ENCODE measurements at regions not wholly inside any gene's neighbourhood (a gene's known extent, or its start where the extent isn't known, plus 50 kb on each side); places are given as distances from the start of the nearest gene placed in this dataset.

DNA sequence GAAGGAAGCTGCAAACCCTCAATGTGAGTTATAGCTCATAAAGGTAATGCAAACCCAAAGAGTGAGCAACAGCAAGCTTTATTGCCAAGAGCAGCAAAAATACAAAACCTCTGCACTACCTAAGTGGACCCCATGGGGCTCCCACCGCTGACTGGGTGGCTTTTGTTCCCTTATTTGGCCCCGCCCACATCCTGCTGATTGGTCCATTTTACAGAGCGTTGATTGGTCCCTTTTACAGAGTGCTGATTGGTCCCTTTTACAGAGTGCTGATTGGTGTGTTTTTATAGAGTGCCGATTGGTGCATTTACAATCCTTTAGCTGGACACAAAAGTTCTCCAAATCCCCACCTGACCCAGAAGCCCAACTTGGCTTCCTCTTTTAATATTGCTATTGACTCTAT, 154.5 kb upstream of the NSMCE3 start:
- DNase-seq (ENCODE audit: low read depth): no peak

- DNase-seq (ENCODE audit: low read depth): no peak
Measured at GRCh38 chr15:29422606-29423005, 153.0 kb upstream of the NSMCE3 start.

DNA sequence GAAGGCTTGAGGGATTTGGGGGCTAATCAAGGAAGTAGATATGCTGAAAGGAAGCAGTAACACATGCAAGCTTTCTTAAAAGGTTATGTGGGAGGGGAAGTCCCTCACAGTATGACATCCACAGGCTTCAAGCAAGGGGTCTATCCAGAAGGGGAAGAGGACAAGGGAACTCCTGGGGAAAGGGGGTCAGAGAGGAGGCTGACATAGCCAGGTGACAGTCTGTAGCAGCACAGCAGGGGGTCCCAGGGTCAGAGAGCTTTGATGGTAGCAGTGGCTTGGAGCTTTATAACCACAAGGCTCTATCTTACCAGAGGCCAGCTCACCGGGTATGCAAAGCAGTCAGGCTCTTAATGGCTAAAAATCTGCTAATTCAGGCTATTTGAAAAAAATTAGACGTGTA, 150.6 kb upstream of the NSMCE3 start:
- no peak for DNase-seq (ENCODE audit: low read depth)

- DNase-seq (ENCODE audit: low read depth): no peak
Measured at GRCh38 chr15:29418931-29419330, 149.3 kb upstream of the NSMCE3 start.

GRCh38 chr15:29418178-29418577, 148.6 kb upstream of the NSMCE3 start:
- DNase-seq (ENCODE audit: low read depth): no peak

DNA sequence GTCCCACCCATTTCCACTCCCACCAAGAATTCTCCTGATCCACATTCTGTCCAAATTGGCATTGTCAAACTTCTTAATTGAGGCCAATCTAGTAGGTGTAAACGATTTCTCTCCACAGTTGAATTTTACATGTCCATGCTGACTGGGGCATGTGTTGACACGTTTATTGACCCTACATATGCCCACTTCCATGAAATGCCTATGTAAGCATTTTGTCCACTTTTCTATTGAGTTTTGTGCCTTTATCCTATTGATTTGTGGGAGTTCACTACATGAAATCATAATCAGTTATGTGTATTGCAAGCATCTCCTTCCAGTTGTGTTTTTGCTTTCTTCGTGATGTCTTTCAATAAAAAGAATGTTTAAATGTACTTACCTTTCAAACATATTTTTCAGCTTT, 141.7 kb upstream of the NSMCE3 start:
- DNase-seq (ENCODE audit: low read depth): no peak

- no peak for DNase-seq (ENCODE audit: low read depth)
Measured at GRCh38 chr15:29410338-29410737, 140.7 kb upstream of the NSMCE3 start.

GRCh38 chr15:29409890-29410289, 140.3 kb upstream of the NSMCE3 start:
- no peak for DNase-seq (ENCODE audit: low read depth)

- no peak for DNase-seq (ENCODE audit: low read depth)
Measured at GRCh38 chr15:29405564-29405963, 135.9 kb upstream of the NSMCE3 start.

DNA sequence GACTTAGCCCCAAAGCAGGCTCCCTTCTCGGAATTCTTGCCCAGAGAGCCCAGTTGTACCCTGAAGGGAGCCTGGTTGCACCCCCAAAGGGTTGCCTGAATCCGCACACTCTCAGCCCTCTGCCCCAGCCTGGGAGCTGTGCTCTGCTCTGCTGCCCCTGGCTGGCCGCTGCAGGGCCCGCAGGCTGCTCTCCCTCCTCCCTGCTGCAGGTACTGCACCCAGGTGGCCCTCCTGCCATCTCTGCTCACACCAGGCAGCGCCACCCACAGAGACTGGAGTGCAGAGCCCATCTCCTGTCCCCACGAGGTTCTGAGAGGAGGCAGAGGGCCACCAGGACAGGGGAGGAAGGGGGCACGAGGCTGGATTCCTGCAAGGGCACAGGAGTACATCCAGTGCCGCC, 134.2 kb upstream of the NSMCE3 start:
- no peak for DNase-seq (ENCODE audit: low read depth)

DNA sequence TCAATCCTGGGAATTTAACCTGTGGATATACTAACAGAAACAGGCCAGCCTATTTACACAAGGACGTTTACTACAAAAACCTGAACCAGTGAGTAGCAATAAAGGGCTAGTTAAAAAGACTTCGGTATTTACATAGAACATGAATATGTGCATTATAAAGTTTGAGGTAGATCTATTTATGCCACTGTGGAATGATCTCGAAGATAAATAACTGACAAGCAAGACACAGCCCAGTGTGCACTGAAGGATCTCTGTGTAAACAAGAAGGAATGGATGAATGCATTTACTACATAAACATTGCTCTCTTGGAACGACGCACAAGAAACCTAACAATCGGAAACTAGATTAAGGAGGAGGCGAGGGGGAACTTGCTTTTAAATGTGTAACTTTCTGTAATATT, 132.0 kb upstream of the NSMCE3 start:
- no peak for DNase-seq (ENCODE audit: low read depth)

DNA sequence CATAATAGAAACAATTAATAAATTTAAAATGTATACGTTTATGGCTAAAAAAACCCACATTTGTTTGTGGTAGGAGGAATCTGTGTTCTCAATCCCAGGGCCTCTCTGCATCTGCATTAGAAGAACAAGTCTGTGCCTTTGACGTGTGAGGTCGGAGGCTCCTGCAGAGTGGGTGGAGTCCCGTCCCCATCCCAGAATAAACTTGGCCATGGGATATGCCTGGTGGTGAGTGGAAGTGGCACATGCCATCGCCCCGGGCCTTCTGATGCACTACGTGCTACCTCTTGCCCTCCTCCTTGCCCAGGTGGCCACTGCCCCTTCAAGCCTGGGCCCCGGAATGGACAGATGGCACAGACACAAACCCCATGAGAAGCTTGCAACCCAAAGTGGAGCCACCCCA, 131.1 kb upstream of the NSMCE3 start:
- DNase-seq (ENCODE audit: low read depth): no peak

DNA sequence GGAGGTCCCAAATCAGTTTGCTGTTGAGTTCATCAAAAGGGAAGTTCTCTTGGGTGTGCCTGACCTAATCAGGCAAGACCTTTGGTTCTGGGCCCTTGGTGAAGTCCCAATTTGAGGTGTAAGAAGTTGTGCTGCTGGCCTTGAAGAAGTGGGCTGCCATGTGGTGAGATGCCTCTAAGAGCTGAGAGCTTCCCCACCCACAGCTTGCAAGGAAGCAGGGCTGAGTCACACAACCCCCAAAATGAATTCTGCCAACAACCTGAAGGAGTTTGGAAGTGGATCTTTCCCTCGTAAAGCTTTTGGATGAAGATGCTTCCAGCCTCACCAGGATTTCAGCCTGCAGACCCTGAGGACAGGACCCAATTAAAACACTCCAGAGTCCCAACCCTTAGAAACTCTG, 129.3 kb upstream of the NSMCE3 start:
- no peak for DNase-seq (ENCODE audit: low read depth)

DNA sequence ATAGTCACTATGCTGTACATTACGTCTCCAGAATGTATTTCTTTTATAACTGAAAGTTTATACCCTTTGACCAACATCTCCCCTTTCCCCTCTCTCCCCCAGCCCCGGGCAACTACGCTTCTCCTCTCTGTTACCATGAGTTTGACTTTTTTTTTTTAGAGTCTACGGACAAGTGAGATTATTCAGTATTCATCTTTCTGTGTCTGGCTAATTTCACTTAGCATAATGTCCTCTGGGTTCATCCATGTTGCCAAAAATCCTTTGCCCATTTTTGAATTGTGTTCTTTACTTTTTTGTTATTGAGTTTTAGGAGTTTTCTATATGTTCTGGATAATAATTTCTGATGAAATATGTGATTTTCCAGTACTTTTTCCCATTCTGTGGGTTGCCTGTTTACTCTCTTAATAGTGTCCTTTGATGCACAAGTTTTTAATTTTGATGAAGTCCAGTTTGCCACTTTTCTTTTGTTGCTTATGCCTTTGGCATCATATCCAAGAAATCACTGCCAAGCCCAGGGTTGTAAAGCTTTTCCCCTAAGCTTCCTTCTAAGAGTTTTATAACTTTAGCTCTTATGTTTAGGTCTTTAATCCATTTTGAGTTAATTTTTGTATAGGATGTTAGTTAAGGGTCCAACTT, 126.7 kb upstream of the NSMCE3 start:
- DNase-seq (ENCODE audit: low read depth): no peak

GRCh38 chr15:29393443-29393842, 123.8 kb upstream of the NSMCE3 start:
- DNase-seq (ENCODE audit: low read depth): no peak

DNA sequence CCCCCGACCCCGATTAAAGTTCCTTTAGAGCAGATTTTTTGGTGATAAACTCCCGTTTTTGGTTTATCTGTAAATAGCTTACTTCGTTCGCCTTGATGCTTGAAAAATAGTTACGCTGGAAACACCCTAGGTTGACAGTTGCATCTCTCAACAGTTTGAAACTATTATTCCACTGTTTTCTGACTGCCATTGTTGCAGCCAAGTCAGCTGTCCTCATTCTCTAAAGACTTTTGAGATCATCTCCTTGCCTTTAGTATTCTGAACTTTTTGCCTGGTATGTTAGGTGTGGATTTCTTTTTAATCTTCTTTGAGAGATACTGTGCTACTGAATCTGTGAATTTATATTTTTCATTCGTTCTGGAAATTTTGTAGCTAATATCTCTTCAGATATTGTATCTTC, 122.7 kb upstream of the NSMCE3 start:
- no peak for DNase-seq (ENCODE audit: low read depth)

DNA sequence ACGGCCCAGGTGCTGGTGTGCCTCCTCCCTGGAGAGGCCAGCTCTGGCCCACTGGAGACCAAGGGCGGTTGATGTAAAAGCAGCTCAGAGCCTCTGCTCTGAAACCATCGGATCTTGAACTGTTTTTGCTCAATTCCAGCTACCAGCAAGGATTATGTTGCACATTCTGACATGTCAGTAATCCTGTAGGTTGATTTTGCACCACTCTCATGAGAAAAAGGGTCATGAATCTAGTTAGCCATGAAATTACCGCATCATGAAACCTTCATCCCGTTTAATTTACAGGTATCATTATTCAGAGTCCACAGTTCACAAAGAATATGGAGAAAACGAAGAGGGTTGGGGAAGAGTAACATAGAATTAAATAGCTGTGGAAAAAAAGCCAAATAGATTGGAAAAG, 120.4 kb upstream of the NSMCE3 start:
- DNase-seq (ENCODE audit: low read depth): no peak

DNA sequence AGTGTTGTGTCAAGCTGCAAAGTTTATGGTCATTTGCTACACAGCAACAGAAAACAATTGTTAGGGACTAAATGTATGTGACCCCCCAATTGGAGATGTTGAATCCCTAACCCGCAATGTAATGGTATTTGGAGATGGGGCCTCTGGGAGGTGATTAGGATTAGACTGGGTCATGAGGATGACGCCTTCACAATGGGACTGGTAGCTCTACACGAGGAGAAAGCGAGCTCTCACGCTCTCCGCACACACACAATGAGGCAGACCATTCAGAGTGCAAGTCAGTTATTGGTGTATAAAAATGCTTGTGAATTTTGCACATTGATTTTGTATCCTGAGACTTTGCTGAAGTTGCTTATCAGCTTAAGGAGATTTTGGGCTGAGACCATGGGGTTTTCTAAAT, 116.9 kb upstream of the NSMCE3 start:
- no peak for DNase-seq (ENCODE audit: low read depth)

- no peak for DNase-seq (ENCODE audit: low read depth)
Measured at GRCh38 chr15:29383367-29383766, 113.7 kb upstream of the NSMCE3 start.

DNA sequence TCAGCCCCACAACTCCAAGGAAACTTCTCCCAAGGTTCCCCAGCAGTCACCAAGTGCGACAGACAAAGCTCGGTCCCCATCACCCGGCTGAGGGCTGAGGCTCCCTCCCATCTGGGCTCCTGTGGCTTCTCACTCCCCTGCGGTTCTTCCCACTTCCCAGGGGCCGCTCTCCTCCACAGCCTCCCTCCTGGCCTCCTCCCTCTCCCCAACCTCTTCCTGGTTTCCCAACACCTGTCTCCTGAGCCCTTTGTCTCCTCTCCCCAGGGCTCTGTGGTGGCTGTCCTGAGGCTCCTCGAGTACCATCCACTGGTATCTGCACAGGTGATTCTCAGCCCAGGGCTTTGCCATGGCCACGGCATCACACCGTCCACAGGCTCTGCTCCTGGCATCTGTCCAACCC, 113.2 kb upstream of the NSMCE3 start:
- no peak for DNase-seq (ENCODE audit: low read depth)

DNA sequence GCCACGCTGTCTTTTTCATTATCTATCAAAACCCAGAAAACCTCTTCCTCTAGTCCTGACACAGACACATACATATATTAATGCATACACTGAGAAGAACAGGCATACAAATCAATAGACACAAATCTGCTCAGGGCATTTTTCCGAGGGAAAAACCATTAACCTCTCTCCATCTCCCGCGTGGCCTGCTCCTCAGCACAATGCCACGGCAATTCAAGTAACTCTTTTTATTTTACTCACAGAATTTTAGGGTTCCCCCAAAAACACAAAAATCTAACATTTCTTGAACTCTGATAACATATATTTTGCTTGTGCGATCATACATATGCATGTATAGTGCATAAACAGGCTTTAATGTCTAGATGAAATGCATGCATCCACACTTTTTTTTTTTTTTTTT, 110.8 kb upstream of the NSMCE3 start:
- no peak for DNase-seq (ENCODE audit: low read depth)

GRCh38 chr15:29379647-29380046, 110.0 kb upstream of the NSMCE3 start:
- no peak for DNase-seq (ENCODE audit: low read depth)

DNA sequence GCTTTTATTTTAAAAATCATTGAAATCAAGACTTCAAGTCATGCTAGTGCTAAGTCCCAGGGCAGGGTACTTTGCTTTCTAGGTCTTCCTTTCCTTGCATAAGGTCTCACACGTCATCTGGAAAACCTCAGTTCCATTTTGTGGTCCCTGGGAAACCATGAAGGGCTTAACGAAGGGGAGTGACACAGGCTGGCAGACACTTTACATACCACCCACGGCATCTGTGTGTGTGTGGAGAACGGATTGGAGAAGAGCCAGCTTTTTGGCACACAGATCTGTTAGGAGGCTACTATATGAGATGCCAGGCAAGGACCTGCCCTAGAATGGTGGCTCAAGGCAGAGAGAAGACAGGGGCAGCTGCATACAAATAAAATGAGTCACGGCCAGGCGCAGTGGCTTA, 107.5 kb upstream of the NSMCE3 start:
- DNase-seq (ENCODE audit: low read depth): no peak

DNA sequence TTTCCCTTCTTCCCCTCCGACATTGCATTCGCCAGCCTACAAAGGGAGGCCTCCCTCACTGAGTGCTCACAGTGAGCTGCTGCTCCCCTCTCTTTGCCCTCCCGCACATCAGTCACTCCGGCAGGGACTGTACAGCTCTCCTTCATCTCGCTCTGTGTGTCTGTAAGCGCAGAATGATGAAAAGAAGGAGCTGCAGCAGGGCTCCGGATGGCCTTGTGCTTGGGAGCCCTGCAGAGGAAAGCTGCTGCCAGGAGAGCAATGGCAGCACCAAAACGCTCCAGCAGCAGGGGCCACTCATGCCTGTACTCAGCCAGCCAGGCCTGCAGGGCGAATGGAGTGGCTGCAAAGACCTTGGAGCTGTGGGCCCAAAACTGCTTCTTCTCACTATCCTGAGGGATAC, 107.0 kb upstream of the NSMCE3 start:
- no peak for DNase-seq (ENCODE audit: low read depth)

GRCh38 chr15:29369261-29369660, 99.6 kb upstream of the NSMCE3 start:
- no peak for DNase-seq (ENCODE audit: low read depth)

Data from CMK (cell line).